ENCODE measurements at regions not wholly inside any gene's neighbourhood (a gene's known extent, or its start where the extent isn't known, plus 50 kb on each side); places are given as distances from the start of the nearest gene placed in this dataset.

DNA sequence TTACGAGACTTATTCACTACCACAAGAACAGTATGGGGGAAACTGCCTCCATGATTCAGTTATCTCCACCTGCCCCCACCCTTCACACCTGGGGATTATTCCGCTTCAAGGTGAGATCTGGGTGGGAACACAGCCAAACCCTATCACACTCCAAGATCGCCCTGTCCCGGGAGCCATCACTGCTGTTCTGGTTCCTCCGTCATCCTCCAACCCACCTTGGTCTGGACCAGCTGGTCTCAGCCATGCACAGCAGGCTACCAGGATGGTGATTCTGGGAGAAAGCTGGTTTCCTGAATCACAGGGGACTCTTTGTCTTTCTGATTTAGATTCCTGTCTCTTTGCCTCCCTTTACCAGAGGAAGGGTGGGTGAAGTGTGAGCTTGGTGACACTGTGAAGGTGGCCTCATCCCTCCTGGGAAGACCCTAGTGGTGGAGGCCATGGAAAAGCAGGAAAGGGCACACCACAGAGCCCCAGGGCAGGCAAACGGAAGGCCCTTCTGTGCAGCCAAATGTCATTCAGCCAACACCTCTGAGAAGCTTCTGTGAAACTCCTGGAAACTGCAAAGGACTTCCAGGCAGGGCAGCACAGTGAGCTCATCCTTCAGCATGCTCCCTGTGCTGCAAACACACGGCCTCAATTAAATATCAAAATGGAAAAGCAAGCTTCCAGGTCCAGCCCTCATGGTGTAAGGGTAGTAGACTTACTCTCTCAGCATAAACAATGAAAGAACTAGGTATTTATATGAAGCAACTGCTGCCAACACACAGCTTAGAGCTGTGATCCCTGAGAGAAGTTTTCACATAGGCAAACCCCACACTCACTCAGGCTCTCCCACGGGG, 169.8 kb downstream of the ANKRD60 start:
- DNase-seq: peak; percentile 64
- H3K27ac ChIP-seq (ENCODE audit: low read depth, low read length): no peak overlapping the region
- Mint-ChIP-seq H3K4me1 (peaks cover 27% of the 10 kb centered on the region), H3K36me3 (ENCODE audit: low read depth) (no peaks in the 10 kb centered on the region), H3K27ac (no peak overlapping the region), H3K4me3 (no peak overlapping the region), H3K9me3 (peaks cover 3% of the 10 kb centered on the region), H3K27me3 (ENCODE audit: insufficient read depth) (peaks cover 2% of the 10 kb centered on the region)
- 90 to 92% methylated on average over 4 to 8 of the region's 8 CpGs for WGBS, 2 experiments (ENCODE audit: insufficient coverage in 1 of 2, insufficient read length in 1 of 2)
- no peak for TF ChIP-seq CTCF (conservative IDR thresholded peaks at IDR 0.05)
- no peaks in the 10 kb centered on the region for H3K36me3 ChIP-seq (ENCODE audit: control insufficient read depth, insufficient read depth, low read length)
- no peak overlapping the region for H3K4me3 ChIP-seq (ENCODE audit: low read length)
- H3K27me3 ChIP-seq (ENCODE audit: control insufficient read depth, insufficient read depth, low read length, poor library complexity, severe bottlenecking): no peaks in the 10 kb centered on the region
- H3K9ac ChIP-seq (ENCODE audit: extremely low read depth, low read length, poor library complexity, severe bottlenecking): no peak overlapping the region
- H3K9me3 ChIP-seq (ENCODE audit: control insufficient read depth, low read length): peaks cover 8% of the 10 kb centered on the region
- H3K4me1 ChIP-seq (ENCODE audit: control insufficient read depth, insufficient read depth, low read length): peaks cover 8% of the 10 kb centered on the region

GRCh38 chr20:58056921-58057686, 171.3 kb downstream of the ANKRD60 start:
- H3K9me3 Mint-ChIP-seq: peaks cover 1% of the 10 kb centered on the region
- no peak overlapping the region for H3K27ac Mint-ChIP-seq
- H3K27me3 ChIP-seq (ENCODE audit: control insufficient read depth, insufficient read depth, low read length, poor library complexity, severe bottlenecking): no peaks in the 10 kb centered on the region
- no peak overlapping the region for H3K9ac ChIP-seq (ENCODE audit: extremely low read depth, low read length, poor library complexity, severe bottlenecking)
- no peaks in the 10 kb centered on the region for H3K36me3 ChIP-seq (ENCODE audit: control insufficient read depth, insufficient read depth, low read length)
- H3K9me3 ChIP-seq (ENCODE audit: control insufficient read depth, low read length): no peaks in the 10 kb centered on the region
- 92 to 93% methylated on average over 5 to 7 of the region's 7 CpGs for WGBS, 2 experiments (ENCODE audit: insufficient coverage in 1 of 2, insufficient read length in 1 of 2)
- H3K4me1 ChIP-seq (ENCODE audit: control insufficient read depth, insufficient read depth, low read length): peaks cover 8% of the 10 kb centered on the region
- peaks cover 2% of the 10 kb centered on the region for H3K27me3 Mint-ChIP-seq (ENCODE audit: insufficient read depth)
- H3K4me3 Mint-ChIP-seq: no peak overlapping the region
- H3K36me3 Mint-ChIP-seq (ENCODE audit: low read depth): no peaks in the 10 kb centered on the region
- no peak for TF ChIP-seq CTCF (conservative IDR thresholded peaks at IDR 0.05)
- H3K27ac ChIP-seq (ENCODE audit: low read depth, low read length): no peak overlapping the region
- H3K4me3 ChIP-seq (ENCODE audit: low read length): no peak overlapping the region
- H3K4me1 Mint-ChIP-seq: peaks cover 27% of the 10 kb centered on the region
- no peak for DNase-seq

DNA sequence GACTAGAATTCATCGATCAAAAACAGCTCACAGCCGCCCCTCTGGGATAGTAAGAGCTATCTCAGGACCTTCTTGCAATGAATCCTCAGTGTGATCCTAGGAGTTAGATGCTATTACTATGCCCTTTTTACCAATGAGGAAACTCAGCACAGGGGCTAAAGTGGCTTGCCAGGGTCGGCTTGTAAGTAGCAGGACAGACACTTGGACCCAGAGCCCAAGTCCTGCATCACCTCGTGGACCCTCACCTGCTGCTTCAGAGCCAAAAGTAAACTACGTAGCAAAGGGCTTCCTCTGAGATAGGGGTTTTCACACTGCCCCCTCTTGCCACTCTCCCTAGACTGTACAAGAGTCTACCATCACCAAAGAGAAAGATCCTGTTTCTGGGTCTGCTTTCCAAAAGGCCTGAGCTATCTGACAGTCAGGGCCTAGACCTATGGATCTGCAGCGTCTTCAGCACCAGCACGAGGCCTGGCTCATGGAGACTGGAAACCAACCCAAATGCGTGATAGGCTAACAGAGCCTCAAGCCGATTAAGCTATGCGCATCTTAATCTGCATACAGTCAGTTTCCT, 172.3 kb downstream of the ANKRD60 start:
- Mint-ChIP-seq H3K4me3 (no peak overlapping the region), H3K4me1 (peaks cover 27% of the 10 kb centered on the region), H3K36me3 (ENCODE audit: low read depth) (no peaks in the 10 kb centered on the region), H3K9me3 (peaks cover 7% of the 10 kb centered on the region), H3K27me3 (ENCODE audit: insufficient read depth) (peaks cover 2% of the 10 kb centered on the region), H3K27ac (no peak overlapping the region)
- Histone ChIP-seq H3K4me3 (ENCODE audit: low read length) (no peak overlapping the region), H3K9ac (ENCODE audit: extremely low read depth, low read length, poor library complexity, severe bottlenecking) (no peak overlapping the region), H3K36me3 (ENCODE audit: control insufficient read depth, insufficient read depth, low read length) (no peaks in the 10 kb centered on the region), H3K27ac (ENCODE audit: low read depth, low read length) (no peak overlapping the region), H3K27me3 (ENCODE audit: control insufficient read depth, insufficient read depth, low read length, poor library complexity, severe bottlenecking) (no peaks in the 10 kb centered on the region), H3K9me3 (ENCODE audit: control insufficient read depth, low read length) (peaks cover 8% of the 10 kb centered on the region), H3K4me1 (ENCODE audit: control insufficient read depth, insufficient read depth, low read length) (peaks cover 8% of the 10 kb centered on the region)
- no peak for DNase-seq
- TF ChIP-seq CTCF (conservative IDR thresholded peaks at IDR 0.05): no peak
- 92 to 94% methylated on average over 8 to 10 of the region's 10 CpGs for WGBS, 2 experiments (ENCODE audit: insufficient coverage in 1 of 2, insufficient read length in 1 of 2)

Measured in endodermal cell (in vitro differentiated cells).